NT2/D1 (cell line): ENCODE measurements at regions not wholly inside any gene's neighbourhood (a gene's known extent, or its start where the extent isn't known, plus 50 kb on each side); places are given as distances from the start of the nearest gene placed in this dataset.

Experiments
- SUZ12 ChIP-seq: IDR thresholded peaks from 2 replicates; pipeline ENCODE4 v1.6.1; 2011; ENCODE audit not compliant: insufficient read length, insufficient read depth; ENCODE audit errors: extremely low read depth
- YY1 ChIP-seq: IDR thresholded peaks from 2 replicates; pipeline ENCODE4 v1.6.1; 2011; ENCODE audit not compliant: insufficient read length, insufficient read depth
- ZNF274 ChIP-seq: IDR thresholded peaks from 2 replicates; pipeline ENCODE4 v1.6.1; 2011; ENCODE audit warnings: mild to moderate bottlenecking, low read depth, low read length

- TF ChIP-seq ZNF274 (no peak), YY1 (no peak), SUZ12 (no peak)
These were observed 480.8 kb downstream of the TMX3 start for GRCh38 chr18:68234131-68234530.
